Neutrophil (primary cell): ENCODE measurements at regions not wholly inside any gene's neighbourhood (a gene's known extent, or its start where the extent isn't known, plus 50 kb on each side); places are given as distances from the start of the nearest gene placed in this dataset.

ENCODE experiments used
- H3K27ac ChIP-seq: fragments of 200-600 bp; sonication (generic); 2 replicates; pipeline ENCODE4 v1.5.1; 2016; ENCODE audit warnings: mild to moderate bottlenecking, moderate library complexity
- H3K27me3 ChIP-seq: fragments of 200-600 bp; sonication (generic); 2 replicates; pipeline ENCODE4 v1.6.0; 2016; ENCODE audit warnings: mild to moderate bottlenecking
- H3K36me3 ChIP-seq: fragments of 200-600 bp; sonication (generic); 2 replicates; pipeline ENCODE4 v1.5.1; 2017
- H3K4me1 ChIP-seq, 2 experiments: fragments of 200-600 bp in 1 of 2; sonication (generic) in 1 of 2; 1 replicate in 1 of 2; 2 replicates in 1 of 2; pipeline versions ENCODE4 v1.5.1 to v1.6.1; 2013 to 2016; ENCODE audit warnings: low read depth in 1 of 2, low read length in 1 of 2, mild to moderate bottlenecking in 1 of 2, moderate library complexity in 1 of 2; ENCODE audit not compliant: control insufficient read depth in 1 of 2, insufficient read depth in 1 of 2
- H3K4me3 ChIP-seq, 2 experiments: fragments of 200-600 bp in 1 of 2; sonication (generic) in 1 of 2; 1 replicate in 1 of 2; 2 replicates in 1 of 2; pipeline ENCODE4 v1.5.1; 2013 to 2016; ENCODE audit warnings: low read depth in 1 of 2, low read length in 1 of 2, mild to moderate bottlenecking in 1 of 2, moderate library complexity in 1 of 2
- H3K9me3 ChIP-seq: fragments of 200-600 bp; sonication (generic); 2 replicates; pipeline ENCODE4 v1.5.1; 2016
- TF ChIP-seq, protein P1 (sequence below): fragments of 200-600 bp; sonication (generic); IDR thresholded peaks from 2 replicates; pipeline ENCODE4 v1.5.1; 2016; ENCODE audit warnings: antibody characterized with exemption

DNA sequence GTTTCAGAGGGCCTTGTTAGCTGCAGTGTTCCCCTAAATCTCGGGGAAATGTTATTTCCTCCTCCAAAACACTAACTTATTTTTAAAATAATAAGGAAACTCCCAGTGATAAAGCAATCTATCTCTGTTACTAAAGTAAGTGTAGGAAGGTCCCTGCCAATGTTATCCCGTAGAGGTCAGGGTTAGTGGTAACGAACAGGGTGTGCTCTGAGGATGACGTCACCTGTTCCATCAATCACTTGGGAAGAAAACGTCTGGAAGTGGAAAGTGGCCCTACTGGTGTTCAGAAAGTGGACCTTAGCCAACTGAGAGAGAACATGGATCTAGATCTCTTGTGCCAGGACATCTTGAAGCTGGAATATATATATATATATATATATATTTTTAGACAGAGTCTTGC, 249.5 kb downstream of the BCOR start:
- Histone ChIP-seq H3K27ac (no peak overlapping the region), H3K9me3 (no peaks in the 10 kb centered on the region), H3K36me3 (no peaks in the 10 kb centered on the region), H3K27me3 (no peaks in the 10 kb centered on the region), H3K4me1 (peaks cover 16 to 41% of the 10 kb centered on the region in 2 experiments), H3K4me3 (no peak overlapping the region)
- TF ChIP-seq, protein P1, sequence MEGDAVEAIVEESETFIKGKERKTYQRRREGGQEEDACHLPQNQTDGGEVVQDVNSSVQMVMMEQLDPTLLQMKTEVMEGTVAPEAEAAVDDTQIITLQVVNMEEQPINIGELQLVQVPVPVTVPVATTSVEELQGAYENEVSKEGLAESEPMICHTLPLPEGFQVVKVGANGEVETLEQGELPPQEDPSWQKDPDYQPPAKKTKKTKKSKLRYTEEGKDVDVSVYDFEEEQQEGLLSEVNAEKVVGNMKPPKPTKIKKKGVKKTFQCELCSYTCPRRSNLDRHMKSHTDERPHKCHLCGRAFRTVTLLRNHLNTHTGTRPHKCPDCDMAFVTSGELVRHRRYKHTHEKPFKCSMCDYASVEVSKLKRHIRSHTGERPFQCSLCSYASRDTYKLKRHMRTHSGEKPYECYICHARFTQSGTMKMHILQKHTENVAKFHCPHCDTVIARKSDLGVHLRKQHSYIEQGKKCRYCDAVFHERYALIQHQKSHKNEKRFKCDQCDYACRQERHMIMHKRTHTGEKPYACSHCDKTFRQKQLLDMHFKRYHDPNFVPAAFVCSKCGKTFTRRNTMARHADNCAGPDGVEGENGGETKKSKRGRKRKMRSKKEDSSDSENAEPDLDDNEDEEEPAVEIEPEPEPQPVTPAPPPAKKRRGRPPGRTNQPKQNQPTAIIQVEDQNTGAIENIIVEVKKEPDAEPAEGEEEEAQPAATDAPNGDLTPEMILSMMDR: no peak

DNA sequence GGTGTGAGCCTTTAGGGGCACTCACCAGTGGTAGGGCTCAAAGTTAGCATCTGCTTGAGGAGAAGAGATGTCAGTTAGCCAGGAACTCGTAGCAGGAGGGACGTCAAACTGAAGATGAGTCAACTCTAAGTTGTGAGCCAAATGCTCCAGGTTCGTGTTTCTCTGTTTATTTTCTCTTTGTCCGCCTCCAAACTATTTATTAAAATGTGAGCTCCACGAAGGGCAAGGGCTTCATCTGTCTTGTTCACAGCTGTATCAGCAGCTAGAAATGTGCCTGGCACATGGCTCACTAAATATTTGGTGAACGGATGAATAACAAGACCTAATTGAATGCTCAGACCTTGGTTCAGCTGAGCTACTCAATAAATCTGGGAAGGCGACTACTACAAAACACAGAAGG, 248.9 kb downstream of the BCOR start:
- Histone ChIP-seq H3K9me3 (no peaks in the 10 kb centered on the region), H3K4me3 (no peak overlapping the region), H3K27me3 (no peaks in the 10 kb centered on the region), H3K27ac (no peak overlapping the region), H3K4me1 (peaks cover 16 to 47% of the 10 kb centered on the region in 2 experiments), H3K36me3 (no peaks in the 10 kb centered on the region)
- TF ChIP-seq, protein P1: no peak

DNA sequence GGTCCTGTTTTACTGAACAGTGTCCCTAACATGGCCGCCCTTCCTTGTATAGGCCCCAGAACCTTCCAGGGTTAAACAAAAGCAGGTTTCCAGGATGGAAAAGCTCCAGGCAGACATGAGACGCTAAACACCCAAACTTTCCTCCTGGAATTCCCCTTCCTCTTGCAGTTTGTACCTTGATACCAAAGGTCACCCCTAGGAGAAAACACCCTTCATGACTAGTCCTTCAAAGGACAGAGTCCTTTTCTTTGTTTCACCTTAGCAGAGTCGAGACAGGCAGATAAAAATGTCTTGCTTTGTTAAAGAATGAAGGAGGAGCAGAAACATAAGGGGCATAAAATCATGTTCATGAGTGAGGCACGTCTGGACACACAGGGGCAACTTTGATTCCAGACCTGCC, 247.5 kb downstream of the BCOR start:
- TF ChIP-seq, protein P1: no peak
- Histone ChIP-seq H3K36me3 (no peaks in the 10 kb centered on the region), H3K27me3 (no peaks in the 10 kb centered on the region), H3K4me3 (no peak overlapping the region), H3K27ac (peak overlapping the region; percentile 15), H3K9me3 (no peaks in the 10 kb centered on the region), H3K4me1 (peaks cover 22 to 48% of the 10 kb centered on the region in 2 experiments)

DNA sequence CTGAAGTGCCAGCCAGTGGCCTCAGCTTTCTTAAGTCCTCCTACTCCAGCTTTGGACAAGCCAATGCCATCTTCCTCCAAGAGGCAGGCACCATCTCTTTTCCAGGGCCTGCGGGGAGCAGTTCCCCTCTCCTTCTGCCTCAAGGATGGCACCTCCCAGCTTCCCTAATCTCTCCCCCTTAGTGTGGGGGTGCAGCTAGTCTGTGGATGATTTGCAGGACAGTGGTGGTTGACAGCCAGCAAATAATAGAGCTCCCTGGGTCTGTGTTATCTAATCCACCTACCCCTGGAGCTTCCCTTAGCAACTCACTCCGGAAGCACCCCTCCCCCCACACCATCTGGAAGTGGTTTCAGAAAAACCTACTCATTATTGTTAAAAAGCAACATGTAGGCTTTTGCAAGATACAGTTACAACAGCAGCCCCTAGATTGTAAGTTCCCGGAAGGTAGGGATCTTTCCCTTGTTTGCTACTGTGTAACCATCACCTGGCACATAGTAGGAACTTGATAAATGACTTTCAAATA, 247.1 kb downstream of the BCOR start:
- H3K36me3 ChIP-seq: no peaks in the 10 kb centered on the region
- no peaks in the 10 kb centered on the region for H3K27me3 ChIP-seq
- H3K4me3 ChIP-seq: no peak overlapping the region
- TF ChIP-seq, protein P1: no peak
- H3K4me1 ChIP-seq: peaks cover 23 to 48% of the 10 kb centered on the region in 2 experiments
- H3K9me3 ChIP-seq: no peaks in the 10 kb centered on the region
- peak overlapping the region; percentile 15 for H3K27ac ChIP-seq

DNA sequence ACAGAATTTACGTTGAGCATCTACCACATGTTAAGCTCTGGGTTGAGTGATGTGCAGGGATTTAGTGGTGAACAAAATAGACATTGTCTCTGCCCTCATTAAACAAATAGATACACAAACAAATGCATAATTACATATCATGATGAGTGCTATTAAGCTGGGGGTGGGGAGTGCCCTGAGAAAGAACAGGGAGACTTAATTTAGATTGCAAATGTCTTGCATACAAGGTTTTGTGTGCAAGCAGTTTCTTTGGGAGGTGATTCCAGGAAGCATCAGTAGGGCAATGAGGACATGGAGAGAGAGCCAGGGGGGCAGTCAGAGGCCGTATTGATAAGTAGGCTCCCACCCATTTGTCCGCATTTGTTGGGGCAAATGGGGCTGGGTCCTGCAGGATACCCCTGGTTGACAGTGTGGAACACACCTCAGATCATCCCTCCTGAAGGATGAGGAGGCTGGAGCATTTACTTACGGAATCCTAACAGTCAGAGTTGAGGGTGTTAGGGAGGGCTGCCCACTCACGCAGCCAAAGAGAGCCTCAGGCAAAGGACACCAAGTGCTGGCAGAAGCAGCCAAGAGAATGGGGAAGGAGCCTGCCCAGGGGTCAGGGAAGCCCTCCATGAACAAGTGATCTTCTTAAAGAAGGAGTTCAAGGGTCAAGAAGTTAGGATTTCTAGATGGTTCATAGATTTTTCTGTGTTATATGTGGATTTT, 245.9 kb downstream of the BCOR start:
- Histone ChIP-seq H3K27ac (no peak overlapping the region), H3K27me3 (no peaks in the 10 kb centered on the region), H3K36me3 (no peaks in the 10 kb centered on the region), H3K9me3 (no peaks in the 10 kb centered on the region), H3K4me3 (no peak overlapping the region), H3K4me1 (peaks cover 23 to 49% of the 10 kb centered on the region in 2 experiments)
- TF ChIP-seq, protein P1: no peak
